ENCODE measurements at regions not wholly inside any gene's neighbourhood (a gene's known extent, or its start where the extent isn't known, plus 50 kb on each side); places are given as distances from the start of the nearest gene placed in this dataset.

GRCh38 chr9:72460342-72461312, 60.8 kb upstream of the TMC1 start:
- no peak overlapping the region for H3K23ac ChIP-seq (ENCODE audit: insufficient read length, low read depth, low read length)
- H2BK20ac ChIP-seq (ENCODE audit: low read depth, low read length, poor library complexity, severe bottlenecking), result no peak overlapping the region
- H2BK5ac ChIP-seq (ENCODE audit: insufficient read length, low read length), result no peak overlapping the region
- no peak overlapping the region for H2AFZ ChIP-seq (ENCODE audit: low read length)
- H2AK5ac ChIP-seq (ENCODE audit: insufficient read length, low read length), result no peak overlapping the region
- no peak overlapping the region for H2BK15ac ChIP-seq (ENCODE audit: low read depth, low read length)
- Mint-ChIP-seq H3K9me3 (no peaks in the 10 kb centered on the region; a peak in 1 of 5 replicates), H3K27ac (no peak overlapping the region; a peak in 1 of 7 replicates), H3K27me3 (ENCODE audit: low read depth) (no peaks in the 10 kb centered on the region), H3K36me3 (ENCODE audit: insufficient read depth in 1 of 3, low read depth in 3 of 3) (no peaks in the 10 kb centered on the region), H3K4me3 (no peak overlapping the region), H3K4me1 (peaks cover 27 to 29% of the 10 kb centered on the region in 2 experiments)
- H3K4me2 ChIP-seq (ENCODE audit: insufficient read depth, insufficient read length, low read length), result no peak overlapping the region
- no peak overlapping the region for H4K5ac ChIP-seq (ENCODE audit: insufficient read length, low read depth, low read length)
- H4K91ac ChIP-seq (ENCODE audit: insufficient read length, low read depth, low read length), result no peak overlapping the region
- H3K9me3 ChIP-seq (ENCODE audit: control insufficient read depth, low read depth, low read length), result no peaks in the 10 kb centered on the region
- H3K9ac ChIP-seq (ENCODE audit: extremely low read depth, insufficient read length, low read length), result no peak overlapping the region
- no peaks in the 10 kb centered on the region for H3K23me2 ChIP-seq (ENCODE audit: insufficient read length, low read depth, low read length, poor library complexity, severe bottlenecking)
- H3K79me2 ChIP-seq (ENCODE audit: insufficient read depth, low read length), result no peaks in the 10 kb centered on the region
- H4K20me1 ChIP-seq (ENCODE audit: control insufficient read depth, insufficient read depth, insufficient read length), result no peaks in the 10 kb centered on the region
- no peak overlapping the region for H3T11ph ChIP-seq (ENCODE audit: low read length)
- H3K4me1 ChIP-seq (ENCODE audit: insufficient read depth, low read length), result no peaks in the 10 kb centered on the region
- H2BK12ac ChIP-seq (ENCODE audit: insufficient read length, low read depth, low read length), result no peak overlapping the region
- no peak overlapping the region for H3K18ac ChIP-seq (ENCODE audit: insufficient read length, low read depth, low read length)
- H3K14ac ChIP-seq (ENCODE audit: insufficient read depth, low read length), result no peak overlapping the region
- H3K79me1 ChIP-seq (ENCODE audit: insufficient read depth, low read depth, low read length, poor library complexity, severe bottlenecking), result no peaks in the 10 kb centered on the region
- no peak overlapping the region for H4K8ac ChIP-seq (replicated peaks; ENCODE audit: insufficient read length, low read depth, low read length)
- TF ChIP-seq, protein P1, sequence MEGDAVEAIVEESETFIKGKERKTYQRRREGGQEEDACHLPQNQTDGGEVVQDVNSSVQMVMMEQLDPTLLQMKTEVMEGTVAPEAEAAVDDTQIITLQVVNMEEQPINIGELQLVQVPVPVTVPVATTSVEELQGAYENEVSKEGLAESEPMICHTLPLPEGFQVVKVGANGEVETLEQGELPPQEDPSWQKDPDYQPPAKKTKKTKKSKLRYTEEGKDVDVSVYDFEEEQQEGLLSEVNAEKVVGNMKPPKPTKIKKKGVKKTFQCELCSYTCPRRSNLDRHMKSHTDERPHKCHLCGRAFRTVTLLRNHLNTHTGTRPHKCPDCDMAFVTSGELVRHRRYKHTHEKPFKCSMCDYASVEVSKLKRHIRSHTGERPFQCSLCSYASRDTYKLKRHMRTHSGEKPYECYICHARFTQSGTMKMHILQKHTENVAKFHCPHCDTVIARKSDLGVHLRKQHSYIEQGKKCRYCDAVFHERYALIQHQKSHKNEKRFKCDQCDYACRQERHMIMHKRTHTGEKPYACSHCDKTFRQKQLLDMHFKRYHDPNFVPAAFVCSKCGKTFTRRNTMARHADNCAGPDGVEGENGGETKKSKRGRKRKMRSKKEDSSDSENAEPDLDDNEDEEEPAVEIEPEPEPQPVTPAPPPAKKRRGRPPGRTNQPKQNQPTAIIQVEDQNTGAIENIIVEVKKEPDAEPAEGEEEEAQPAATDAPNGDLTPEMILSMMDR (conservative IDR thresholded peaks at IDR 0.05), result no peak
- no peaks in the 10 kb centered on the region for H3K27me3 ChIP-seq (ENCODE audit: insufficient read depth, low read length)
- no peak overlapping the region for H3K4ac ChIP-seq (ENCODE audit: low read depth, low read length)
- WGBS (ENCODE audit: extremely low coverage, insufficient read length, low lambda C conversion rate), result no CpG with 5 or more reads among the region's 7 CpGs
- H3K56ac ChIP-seq (ENCODE audit: insufficient read length, low read depth, low read length), result no peak overlapping the region
- no peak for DNase-seq
- H3K27ac ChIP-seq (ENCODE audit: insufficient read length, low read depth, low read length), result no peak overlapping the region
- H2BK120ac ChIP-seq (ENCODE audit: low read depth, low read length, poor library complexity, severe bottlenecking), result no peak overlapping the region
